ENCODE measurements at regions not wholly inside any gene's neighbourhood (a gene's known extent, or its start where the extent isn't known, plus 50 kb on each side); places are given as distances from the start of the nearest gene placed in this dataset.

- Mint-ChIP-seq H3K4me3 (peak overlapping the region in 1 of 8 donors; percentile 63), H3K4me1 (peaks cover 0 to 5% (median 0%) of the 10 kb centered on the region in 4 donors), H3K9me3 (no peaks in the 10 kb centered on the region), H3K27me3 (peaks cover 0 to 1% of the 10 kb centered on the region in 2 donors), H3K27ac (no peak overlapping the region), H3K36me3 (no peaks in the 10 kb centered on the region)
- Histone ChIP-seq H3K27me3 (ENCODE audit: insufficient read depth, low read length) (no peaks in the 10 kb centered on the region), H3K36me3 (ENCODE audit: insufficient read depth, low read length) (no peaks in the 10 kb centered on the region), H3K4me1 (ENCODE audit: insufficient read depth, low read length) (no peaks in the 10 kb centered on the region), H3K27ac (ENCODE audit: low read depth, low read length) (no peak overlapping the region), H3K4me3 (ENCODE audit: low read length in 2 of 2) (no peak overlapping the region), H3K9me3 (ENCODE audit: control insufficient read depth in 1 of 2, low read length in 2 of 2) (no peaks in the 10 kb centered on the region)
- ChIA-PET CTCF (ENCODE audit: partially characterized antibody) (no interaction called here), POLR2A (ENCODE audit: partially characterized antibody) (no interaction called here)
- peak in 1 of 5 donors; percentile 3 for DNase-seq
- intact Hi-C loops (cut with micrococcal nuclease): no loop called here
These were observed 144.6 kb upstream of the TNR start for GRCh38 chr1:175887981-175888428.

DNA sequence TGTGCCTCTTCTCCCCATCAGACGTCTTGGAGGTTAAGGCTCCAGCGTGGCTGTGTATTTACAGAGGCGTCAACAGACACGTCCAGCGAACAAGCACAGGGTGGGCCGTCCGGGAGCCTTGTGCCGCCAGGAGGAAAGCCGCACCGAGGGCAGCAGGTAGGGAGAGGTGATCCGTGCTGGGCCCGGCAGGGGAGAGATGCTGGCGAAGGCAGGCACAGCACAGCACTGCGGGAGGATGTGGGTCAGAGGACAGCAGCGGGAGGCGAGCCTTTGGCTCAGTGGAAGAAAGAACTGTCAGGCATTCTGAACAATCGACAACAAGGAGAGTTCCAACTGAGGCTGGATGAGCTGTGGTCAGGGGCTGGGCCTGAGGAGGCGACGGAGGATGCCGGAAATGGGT is 144.1 kb upstream of the TNR start:
- no peak for DNase-seq
- Mint-ChIP-seq H3K9me3 (no peaks in the 10 kb centered on the region), H3K27ac (no peak overlapping the region), H3K4me1 (peaks cover 0 to 5% (median 0%) of the 10 kb centered on the region in 4 donors), H3K4me3 (peak overlapping the region in 1 of 8 donors; percentile 63), H3K27me3 (peaks cover 0 to 1% of the 10 kb centered on the region in 2 donors), H3K36me3 (no peaks in the 10 kb centered on the region)
- Histone ChIP-seq H3K36me3 (ENCODE audit: insufficient read depth, low read length) (no peaks in the 10 kb centered on the region), H3K9me3 (ENCODE audit: control insufficient read depth in 1 of 2, low read length in 2 of 2) (no peaks in the 10 kb centered on the region), H3K27me3 (ENCODE audit: insufficient read depth, low read length) (no peaks in the 10 kb centered on the region), H3K4me1 (ENCODE audit: insufficient read depth, low read length) (no peaks in the 10 kb centered on the region), H3K4me3 (ENCODE audit: low read length in 2 of 2) (no peak overlapping the region), H3K27ac (ENCODE audit: low read depth, low read length) (no peak overlapping the region)
- ChIA-PET POLR2A (ENCODE audit: partially characterized antibody) (no interaction called here), CTCF (ENCODE audit: partially characterized antibody) (interaction anchor here (0.9 kb wide), 1 partner anchor 18 kb away, joined by 3 read pairs; no protein-coding TSS in a partner anchor)
- intact Hi-C loops (cut with micrococcal nuclease): no loop called here

DNA sequence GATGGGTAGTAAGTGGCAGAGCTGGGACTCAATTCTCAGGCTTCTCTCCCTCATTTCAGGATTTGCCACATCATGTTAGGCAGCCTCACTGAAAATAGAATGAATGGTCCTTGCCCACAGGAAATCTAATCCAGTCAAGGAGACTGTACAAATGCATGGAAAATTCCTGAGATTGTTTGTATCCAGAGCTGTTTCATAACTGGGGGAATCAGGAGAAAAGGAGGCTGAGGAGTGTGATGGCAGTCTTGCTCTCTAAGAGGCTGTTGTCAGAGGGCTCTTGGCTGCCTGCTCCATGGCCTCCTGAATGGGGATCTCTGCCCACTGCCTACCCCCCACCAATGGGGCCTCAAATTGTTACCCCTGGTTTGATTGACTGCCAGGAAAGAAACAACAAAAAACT is 141.9 kb upstream of the TNR start:
- H3K27me3 Mint-ChIP-seq: no peaks in the 10 kb centered on the region
- H3K9me3 Mint-ChIP-seq: no peaks in the 10 kb centered on the region
- intact Hi-C loops (cut with micrococcal nuclease): no loop called here
- H3K27ac ChIP-seq (ENCODE audit: low read depth, low read length): no peak overlapping the region
- no peak overlapping the region for H3K27ac Mint-ChIP-seq
- H3K4me1 Mint-ChIP-seq: peaks cover 0 to 5% (median 0%) of the 10 kb centered on the region in 4 donors
- no peak for DNase-seq
- H3K4me3 ChIP-seq (ENCODE audit: low read length in 2 of 2): no peak overlapping the region
- H3K27me3 ChIP-seq (ENCODE audit: insufficient read depth, low read length): no peaks in the 10 kb centered on the region
- H3K36me3 ChIP-seq (ENCODE audit: insufficient read depth, low read length): no peaks in the 10 kb centered on the region
- no peaks in the 10 kb centered on the region for H3K4me1 ChIP-seq (ENCODE audit: insufficient read depth, low read length)
- no peak overlapping the region for H3K4me3 Mint-ChIP-seq
- H3K9me3 ChIP-seq (ENCODE audit: control insufficient read depth in 1 of 2, low read length in 2 of 2): no peaks in the 10 kb centered on the region
- H3K36me3 Mint-ChIP-seq: no peaks in the 10 kb centered on the region
- ChIA-PET POLR2A (ENCODE audit: partially characterized antibody) (no interaction called here), CTCF (ENCODE audit: partially characterized antibody) (no interaction called here)

DNA sequence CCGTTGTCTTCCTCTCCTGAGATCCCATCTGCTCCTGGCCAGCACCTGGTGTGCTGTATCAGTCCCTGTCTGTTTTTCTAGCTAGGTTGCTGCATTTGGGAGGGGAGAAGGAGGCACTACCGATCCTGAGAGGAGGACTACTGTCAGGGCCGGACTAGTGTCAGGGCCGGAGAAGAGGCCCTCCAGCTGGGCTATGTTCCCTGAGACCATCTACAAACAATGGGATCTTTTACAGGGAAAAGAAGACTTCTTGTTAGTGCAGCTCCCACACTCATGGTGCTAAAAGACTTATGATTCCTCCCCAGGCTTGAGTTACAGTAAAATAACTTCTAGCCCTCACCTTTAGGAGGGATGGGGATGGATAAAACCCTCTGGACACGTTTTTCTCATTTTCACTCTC is 141.0 kb upstream of the TNR start:
- no peak overlapping the region for H3K27ac Mint-ChIP-seq
- intact Hi-C loops (cut with micrococcal nuclease): no loop called here
- H3K27me3 Mint-ChIP-seq: no peaks in the 10 kb centered on the region
- ChIA-PET CTCF (ENCODE audit: partially characterized antibody) (no interaction called here), POLR2A (ENCODE audit: partially characterized antibody) (no interaction called here)
- Histone ChIP-seq H3K4me1 (ENCODE audit: insufficient read depth, low read length) (no peaks in the 10 kb centered on the region), H3K9me3 (ENCODE audit: control insufficient read depth in 1 of 2, low read length in 2 of 2) (no peaks in the 10 kb centered on the region), H3K4me3 (ENCODE audit: low read length in 2 of 2) (no peak overlapping the region), H3K36me3 (ENCODE audit: insufficient read depth, low read length) (no peaks in the 10 kb centered on the region), H3K27me3 (ENCODE audit: insufficient read depth, low read length) (no peaks in the 10 kb centered on the region), H3K27ac (ENCODE audit: low read depth, low read length) (no peak overlapping the region)
- no peaks in the 10 kb centered on the region for H3K9me3 Mint-ChIP-seq
- peaks cover 0 to 5% (median 0%) of the 10 kb centered on the region in 4 donors for H3K4me1 Mint-ChIP-seq
- no peaks in the 10 kb centered on the region for H3K36me3 Mint-ChIP-seq
- no peak overlapping the region for H3K4me3 Mint-ChIP-seq
- DNase-seq: no peak

GRCh38 chr1:175882192-175882591 is 138.8 kb upstream of the TNR start:
- no peak overlapping the region for H3K27ac ChIP-seq (ENCODE audit: low read depth, low read length)
- ChIA-PET POLR2A (ENCODE audit: partially characterized antibody) (no interaction called here), CTCF (ENCODE audit: partially characterized antibody) (no interaction called here)
- no peaks in the 10 kb centered on the region for H3K27me3 ChIP-seq (ENCODE audit: insufficient read depth, low read length)
- no peaks in the 10 kb centered on the region for H3K36me3 Mint-ChIP-seq
- intact Hi-C loops (cut with micrococcal nuclease): no loop called here
- no peak overlapping the region for H3K27ac Mint-ChIP-seq
- DNase-seq: no peak
- no peaks in the 10 kb centered on the region for H3K36me3 ChIP-seq (ENCODE audit: insufficient read depth, low read length)
- no peak overlapping the region for H3K4me3 Mint-ChIP-seq
- H3K9me3 ChIP-seq (ENCODE audit: control insufficient read depth in 1 of 2, low read length in 2 of 2): no peaks in the 10 kb centered on the region
- no peaks in the 10 kb centered on the region for H3K4me1 Mint-ChIP-seq
- H3K27me3 Mint-ChIP-seq: no peaks in the 10 kb centered on the region
- H3K4me3 ChIP-seq (ENCODE audit: low read length in 2 of 2): no peak overlapping the region
- no peaks in the 10 kb centered on the region for H3K9me3 Mint-ChIP-seq
- H3K4me1 ChIP-seq (ENCODE audit: insufficient read depth, low read length): no peaks in the 10 kb centered on the region

DNA sequence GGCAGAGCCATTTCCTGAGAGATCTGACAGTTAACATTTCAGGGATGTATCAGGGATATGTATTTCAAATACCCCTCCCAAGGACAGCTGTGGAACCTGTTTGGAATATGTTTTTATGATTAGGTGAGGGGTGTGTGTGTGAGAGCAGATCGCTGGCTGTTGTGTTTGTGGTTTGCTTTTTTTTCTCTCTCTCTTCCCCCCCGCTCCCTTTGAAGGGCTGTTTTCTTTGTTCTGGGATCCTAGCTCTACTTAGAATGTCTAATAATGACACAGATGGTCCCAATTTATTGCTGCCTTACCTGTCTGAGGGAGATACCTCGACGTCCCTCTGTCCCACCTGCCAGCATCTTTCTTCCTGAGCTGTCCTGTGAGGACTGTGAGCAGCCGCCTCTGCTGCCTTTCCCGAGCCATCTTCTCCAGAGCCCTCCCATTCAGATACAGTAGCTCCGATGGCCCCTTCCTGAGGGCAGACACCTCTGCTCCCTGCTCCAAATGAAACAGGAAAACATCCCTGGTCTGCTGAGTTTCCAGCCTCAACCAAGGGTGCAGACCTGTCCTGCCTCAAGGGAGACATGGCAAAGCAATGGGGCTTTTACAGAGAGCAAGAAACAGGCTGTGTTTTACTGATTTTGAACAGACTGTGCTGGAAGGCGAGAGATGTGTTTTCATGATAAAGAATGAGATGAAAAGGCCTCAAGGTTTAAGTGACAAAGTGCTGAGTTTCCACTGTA is 138.0 kb upstream of the TNR start:
- DNase-seq: no peak
- Mint-ChIP-seq H3K36me3 (no peaks in the 10 kb centered on the region), H3K4me3 (no peak overlapping the region), H3K9me3 (no peaks in the 10 kb centered on the region), H3K4me1 (no peaks in the 10 kb centered on the region), H3K27me3 (no peaks in the 10 kb centered on the region), H3K27ac (no peak overlapping the region)
- intact Hi-C loops (cut with micrococcal nuclease): no loop called here
- Histone ChIP-seq H3K9me3 (ENCODE audit: control insufficient read depth in 1 of 2, low read length in 2 of 2) (no peaks in the 10 kb centered on the region), H3K4me3 (ENCODE audit: low read length in 2 of 2) (no peak overlapping the region), H3K4me1 (ENCODE audit: insufficient read depth, low read length) (no peaks in the 10 kb centered on the region), H3K27ac (ENCODE audit: low read depth, low read length) (no peak overlapping the region), H3K36me3 (ENCODE audit: insufficient read depth, low read length) (no peaks in the 10 kb centered on the region), H3K27me3 (ENCODE audit: insufficient read depth, low read length) (no peaks in the 10 kb centered on the region)
- CTCF ChIA-PET (ENCODE audit: partially characterized antibody): no interaction called here
- POLR2A ChIA-PET (ENCODE audit: partially characterized antibody): no interaction called here

DNA sequence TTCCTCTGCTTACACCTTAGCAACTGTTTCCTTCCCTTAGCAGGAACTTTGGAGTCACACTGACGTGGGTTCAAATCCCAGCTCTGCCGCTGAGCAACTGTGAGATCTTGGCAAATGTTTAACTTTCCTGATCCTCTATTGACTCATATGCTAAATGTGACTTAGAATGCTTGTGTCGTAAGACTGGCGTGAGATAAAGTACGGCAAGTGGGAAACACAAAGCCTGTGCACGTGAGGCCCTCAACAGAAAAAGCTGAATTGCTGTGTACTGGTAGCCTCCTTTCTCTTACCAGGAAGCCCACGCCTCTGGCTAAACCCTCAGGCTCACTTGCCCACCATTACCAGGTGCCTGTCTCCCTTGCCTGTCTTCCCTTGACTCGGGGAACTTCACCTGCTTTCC is 135.4 kb upstream of the TNR start:
- CTCF ChIA-PET (ENCODE audit: partially characterized antibody): no interaction called here
- intact Hi-C loops (cut with micrococcal nuclease): no loop called here
- Histone ChIP-seq H3K4me3 (ENCODE audit: low read length in 2 of 2) (no peak overlapping the region), H3K27me3 (ENCODE audit: insufficient read depth, low read length) (no peaks in the 10 kb centered on the region), H3K9me3 (ENCODE audit: control insufficient read depth in 1 of 2, low read length in 2 of 2) (no peaks in the 10 kb centered on the region), H3K36me3 (ENCODE audit: insufficient read depth, low read length) (no peaks in the 10 kb centered on the region), H3K4me1 (ENCODE audit: insufficient read depth, low read length) (no peaks in the 10 kb centered on the region), H3K27ac (ENCODE audit: low read depth, low read length) (no peak overlapping the region)
- Mint-ChIP-seq H3K4me1 (no peaks in the 10 kb centered on the region), H3K9me3 (no peaks in the 10 kb centered on the region), H3K36me3 (no peaks in the 10 kb centered on the region), H3K4me3 (no peak overlapping the region), H3K27me3 (no peaks in the 10 kb centered on the region), H3K27ac (no peak overlapping the region)
- no peak for DNase-seq
- POLR2A ChIA-PET (ENCODE audit: partially characterized antibody): no interaction called here

All from CD4-positive, alpha-beta memory T cell (primary cell).